Peyer's patch (tissue), 4 donors: ENCODE measurements at regions not wholly inside any gene's neighbourhood (a gene's known extent, or its start where the extent isn't known, plus 50 kb on each side); places are given as distances from the start of the nearest gene placed in this dataset.
A peak's percentile ranks its signal among the peaks of the same experiment; 100 is the strongest.

ENCODE experiments used
- DNase-seq, 3 donors: peaks; one replicate each; pipeline ENCODE4 v3.0.0-alpha.2; 2017 to 2019
- H3K27ac ChIP-seq, 4 donors: fragments of 200-600 bp; sonication (generic); one replicate each; pipeline ENCODE4 v1.5.1; 2016 to 2019
- H3K27me3 ChIP-seq, 2 donors: fragments of 200-600 bp; sonication (generic); one replicate each; pipeline ENCODE4 v1.5.1; 2019
- H3K36me3 ChIP-seq, 3 donors: fragments of 200-600 bp; sonication (generic); one replicate each; pipeline ENCODE4 v1.5.1; 2016 to 2019
- H3K4me1 ChIP-seq, 4 donors: fragments of 200-600 bp; sonication (generic); one replicate each; pipeline ENCODE4 v1.5.1; 2016 to 2019
- H3K4me3 ChIP-seq, 4 donors: fragments of 200-600 bp; sonication (generic); 1 replicate in 3 of 4; 2 replicates in 1 of 4; pipeline ENCODE4 v1.5.1; 2016 to 2019; ENCODE audit warnings: mild to moderate bottlenecking in 1 of 4
- H3K9me3 ChIP-seq, 4 donors: fragments of 200-600 bp; sonication (generic); one replicate each; pipeline ENCODE4 v1.5.1; 2016 to 2019; ENCODE audit warnings: mild to moderate bottlenecking in 1 of 4
- POLR2A ChIP-seq, 2 donors: fragments of 450-650 bp; IDR thresholded peaks; one replicate each; pipeline ENCODE4 v1.5.1; 2017; ENCODE audit warnings: antibody characterized with exemption in 2 of 2, mild to moderate bottlenecking in 2 of 2, moderate library complexity in 2 of 2
- TF ChIP-seq, protein P1 (sequence below), 6 experiments: fragments of 450-650 bp in 4 of 6; fragments of 200-600 bp in 2 of 6; sonication (generic) in 1 of 6; IDR thresholded peaks; one replicate each; pipeline ENCODE4 v1.5.1; 2017 to 2019; ENCODE audit warnings: antibody characterized with exemption in 6 of 6, mild to moderate bottlenecking in 3 of 6, moderate library complexity in 1 of 6

DNA sequence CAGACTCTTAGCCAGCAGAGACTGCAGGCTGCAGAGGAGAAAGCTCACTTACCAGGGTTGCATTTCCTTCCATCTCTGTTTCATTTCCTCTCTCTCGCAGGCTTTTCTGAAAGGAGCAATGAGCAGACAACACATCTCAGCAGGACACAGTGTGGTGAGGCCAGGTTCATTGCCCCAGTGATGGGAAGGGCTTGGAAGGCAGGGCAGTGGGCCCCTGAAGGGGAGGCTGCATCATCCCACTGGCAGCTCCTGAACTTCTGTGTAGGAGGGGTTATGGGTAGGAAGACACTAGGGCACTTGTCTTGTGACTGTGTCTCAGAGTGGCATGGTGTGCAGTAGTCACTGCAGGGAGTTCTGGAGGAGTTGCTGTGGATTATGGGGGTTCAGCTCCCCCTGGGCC, 246.8 kb downstream of the QKI start:
- DNase-seq, result peak in 1 of 3 donors; percentile 27
- no peak overlapping the region for H3K4me3 ChIP-seq
- peaks cover 0 to 2% (median 0%) of the 10 kb centered on the region in 4 donors for H3K4me1 ChIP-seq
- no peaks in the 10 kb centered on the region for H3K9me3 ChIP-seq
- H3K27ac ChIP-seq, result no peak overlapping the region
- no peak for TF ChIP-seq POLR2A (IDR thresholded peaks at IDR 0.05)
- TF ChIP-seq, protein P1, sequence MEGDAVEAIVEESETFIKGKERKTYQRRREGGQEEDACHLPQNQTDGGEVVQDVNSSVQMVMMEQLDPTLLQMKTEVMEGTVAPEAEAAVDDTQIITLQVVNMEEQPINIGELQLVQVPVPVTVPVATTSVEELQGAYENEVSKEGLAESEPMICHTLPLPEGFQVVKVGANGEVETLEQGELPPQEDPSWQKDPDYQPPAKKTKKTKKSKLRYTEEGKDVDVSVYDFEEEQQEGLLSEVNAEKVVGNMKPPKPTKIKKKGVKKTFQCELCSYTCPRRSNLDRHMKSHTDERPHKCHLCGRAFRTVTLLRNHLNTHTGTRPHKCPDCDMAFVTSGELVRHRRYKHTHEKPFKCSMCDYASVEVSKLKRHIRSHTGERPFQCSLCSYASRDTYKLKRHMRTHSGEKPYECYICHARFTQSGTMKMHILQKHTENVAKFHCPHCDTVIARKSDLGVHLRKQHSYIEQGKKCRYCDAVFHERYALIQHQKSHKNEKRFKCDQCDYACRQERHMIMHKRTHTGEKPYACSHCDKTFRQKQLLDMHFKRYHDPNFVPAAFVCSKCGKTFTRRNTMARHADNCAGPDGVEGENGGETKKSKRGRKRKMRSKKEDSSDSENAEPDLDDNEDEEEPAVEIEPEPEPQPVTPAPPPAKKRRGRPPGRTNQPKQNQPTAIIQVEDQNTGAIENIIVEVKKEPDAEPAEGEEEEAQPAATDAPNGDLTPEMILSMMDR (IDR thresholded peaks at IDR 0.05), result no peak
- H3K27me3 ChIP-seq, result no peaks in the 10 kb centered on the region
- H3K36me3 ChIP-seq, result no peaks in the 10 kb centered on the region

DNA sequence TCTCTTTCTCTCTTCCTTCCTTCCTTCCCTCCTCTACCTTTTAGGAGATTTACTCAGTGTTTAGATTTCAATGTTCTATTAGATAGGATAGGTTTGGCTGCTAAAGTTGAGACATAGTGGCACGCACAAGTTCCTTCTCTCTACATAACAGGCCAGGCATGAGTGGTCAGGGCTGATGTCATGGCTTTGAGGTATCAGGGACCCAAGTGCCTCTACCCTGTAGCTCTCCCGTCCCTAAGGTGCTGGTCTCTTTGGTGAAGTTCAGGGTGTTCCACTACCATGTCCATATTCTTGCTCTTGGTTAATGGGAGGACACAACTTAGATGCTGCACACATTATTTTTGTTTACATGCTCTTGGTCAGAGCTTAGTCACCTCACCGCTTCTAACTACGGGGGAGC, 245.3 kb downstream of the QKI start:
- Histone ChIP-seq H3K4me1 (peaks cover 0 to 2% (median 0%) of the 10 kb centered on the region in 4 donors), H3K4me3 (no peak overlapping the region), H3K27me3 (no peaks in the 10 kb centered on the region), H3K36me3 (no peaks in the 10 kb centered on the region), H3K9me3 (no peaks in the 10 kb centered on the region), H3K27ac (no peak overlapping the region)
- DNase-seq, result no peak
- TF ChIP-seq POLR2A (IDR thresholded peaks at IDR 0.05), result no peak
- TF ChIP-seq, protein P1 (IDR thresholded peaks at IDR 0.05), result no peak

DNA sequence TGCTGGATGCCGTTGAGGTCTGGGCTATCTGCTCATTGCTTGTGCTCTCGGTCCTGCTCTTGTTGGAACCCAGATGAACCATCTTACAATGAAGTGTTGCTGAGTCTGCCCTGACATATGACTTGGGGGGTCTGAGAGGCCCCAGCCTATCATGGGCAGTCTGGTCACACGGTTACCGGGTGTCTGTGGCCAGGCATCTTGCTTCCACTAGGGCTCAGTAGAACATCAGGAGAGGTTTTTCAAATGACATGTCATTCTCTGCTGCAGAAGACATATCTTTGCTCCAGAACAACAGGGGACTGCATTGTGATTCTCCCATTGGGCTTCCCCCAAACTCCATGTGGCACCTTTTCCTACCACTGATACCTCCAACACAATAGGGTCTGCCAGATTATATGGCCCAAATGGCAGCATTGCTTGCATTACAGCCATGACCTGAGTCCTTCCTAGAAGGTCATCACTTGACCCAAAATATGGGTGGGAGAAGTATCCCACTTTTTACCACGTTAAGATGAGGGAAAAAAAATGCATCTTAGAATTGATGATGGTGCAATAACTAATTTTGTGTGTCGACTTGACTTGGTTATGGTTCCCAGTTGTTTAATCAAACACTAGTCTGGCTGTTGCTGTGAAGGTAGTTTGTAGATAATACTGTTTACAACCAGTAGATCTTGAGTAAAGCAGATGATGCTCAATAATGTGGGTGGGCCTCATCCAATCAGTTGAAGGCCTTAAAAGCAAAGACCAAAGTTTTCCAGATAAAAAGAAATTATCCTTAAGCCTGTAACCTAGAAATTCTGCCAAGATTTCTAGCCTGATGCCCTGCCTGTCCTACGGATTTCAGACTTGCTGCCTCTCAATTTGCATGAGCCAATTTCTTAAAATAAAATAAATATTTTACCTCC, 241.0 kb downstream of the QKI start:
- TF ChIP-seq, protein P1 (IDR thresholded peaks at IDR 0.05), result no peak
- no peak for TF ChIP-seq POLR2A (IDR thresholded peaks at IDR 0.05)
- H3K4me3 ChIP-seq, result no peak overlapping the region
- DNase-seq, result no peak
- no peaks in the 10 kb centered on the region for H3K36me3 ChIP-seq
- H3K9me3 ChIP-seq, result no peaks in the 10 kb centered on the region
- no peaks in the 10 kb centered on the region for H3K4me1 ChIP-seq
- no peak overlapping the region for H3K27ac ChIP-seq
- H3K27me3 ChIP-seq, result no peaks in the 10 kb centered on the region

DNA sequence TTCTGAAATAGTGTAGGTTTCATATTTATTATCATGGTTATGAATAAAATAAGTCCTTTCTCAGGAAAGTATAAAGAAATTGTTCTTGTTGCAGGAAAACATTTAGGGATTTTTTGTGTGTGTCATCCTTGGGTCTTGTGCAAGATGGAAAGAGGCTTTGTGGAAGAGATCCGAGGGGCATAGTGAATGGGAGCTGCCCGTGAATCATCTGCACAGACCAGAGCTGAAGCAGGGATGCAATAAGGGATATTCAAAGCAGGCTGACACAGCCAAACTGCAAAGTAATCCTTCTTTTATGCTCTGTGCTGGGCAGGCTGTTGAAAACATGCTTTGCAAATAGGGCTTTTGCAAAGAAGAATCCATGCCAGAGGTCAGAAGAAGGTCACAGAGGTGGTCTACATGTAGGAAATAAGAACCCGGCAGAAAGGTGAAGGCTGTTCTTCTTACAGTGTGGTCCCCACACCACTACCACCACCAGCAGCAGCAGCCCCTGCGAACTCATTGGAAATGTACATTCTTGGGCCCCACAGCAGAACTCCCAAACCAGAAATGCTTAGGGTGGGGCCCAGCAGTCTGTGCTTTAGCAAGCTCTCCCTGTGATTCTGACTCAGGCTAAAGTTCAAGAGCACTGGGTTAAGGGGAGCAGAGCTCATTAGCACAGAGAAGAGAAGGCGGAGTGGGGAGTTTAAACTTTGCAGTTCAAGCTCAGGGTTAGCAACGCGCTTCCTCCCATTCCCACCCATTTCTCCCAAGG, 237.6 kb downstream of the QKI start:
- Histone ChIP-seq H3K4me1 (no peaks in the 10 kb centered on the region), H3K27me3 (no peaks in the 10 kb centered on the region), H3K27ac (no peak overlapping the region), H3K9me3 (no peaks in the 10 kb centered on the region), H3K36me3 (no peaks in the 10 kb centered on the region), H3K4me3 (no peak overlapping the region)
- no peak for TF ChIP-seq POLR2A (IDR thresholded peaks at IDR 0.05)
- TF ChIP-seq, protein P1 (IDR thresholded peaks at IDR 0.05), result no peak
- no peak for DNase-seq

DNA sequence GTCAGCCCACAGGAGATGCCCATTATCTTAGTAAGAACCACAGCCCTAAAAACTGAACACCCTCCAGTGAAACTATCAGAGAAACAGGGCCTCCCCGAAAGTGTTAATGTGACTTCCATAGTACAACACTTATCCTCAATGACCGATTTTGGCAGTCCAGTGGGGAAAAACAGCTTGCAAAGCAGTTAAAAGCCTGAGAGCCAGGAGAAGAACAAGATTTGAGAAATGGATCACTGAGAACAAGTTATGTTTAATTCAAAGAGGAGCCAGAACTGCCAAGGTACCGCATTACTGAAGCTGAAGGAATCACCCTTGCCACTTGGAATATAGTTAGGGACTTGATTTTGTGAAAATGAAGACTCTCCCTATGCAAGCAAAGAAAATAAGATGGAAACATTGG, 236.9 kb downstream of the QKI start:
- H3K4me1 ChIP-seq, result no peaks in the 10 kb centered on the region
- H3K4me3 ChIP-seq, result no peak overlapping the region
- H3K27me3 ChIP-seq, result no peaks in the 10 kb centered on the region
- TF ChIP-seq POLR2A (IDR thresholded peaks at IDR 0.05), result no peak
- TF ChIP-seq, protein P1 (IDR thresholded peaks at IDR 0.05), result no peak
- no peak overlapping the region for H3K27ac ChIP-seq
- H3K36me3 ChIP-seq, result no peaks in the 10 kb centered on the region
- DNase-seq, result no peak
- no peaks in the 10 kb centered on the region for H3K9me3 ChIP-seq
